A549 (cell line): ENCODE measurements at regions not wholly inside any gene's neighbourhood (a gene's known extent, or its start where the extent isn't known, plus 50 kb on each side); places are given as distances from the start of the nearest gene placed in this dataset.

Experiments
- ATAC-seq, 2 experiments: fragments of 200-7000 bp in 1 of 2; fragments of >200 bp in 1 of 2; cut with Nextera tagmentation in 1 of 2; cut with Tn5 transposase in 1 of 2; 3 replicates each; pipeline versions ENCODE4 v1.8.0 to v1.9.1; 2018 to 2020; ENCODE audit warnings: mild to moderate bottlenecking in 1 of 2, moderate library complexity in 1 of 2
- CTCF ChIA-PET: fragments of 300-600 bp; sonication (Branson Sonifier 250); formaldehyde crosslinking; extraction: SDS; loops from one replicate; lab custom pipeline; 2021; ENCODE audit warnings: antibody characterized with exemption, inconsistent platforms; lab: Yijun Ruan, JAX
- POLR2A ChIA-PET: fragments of 350-600 bp; formaldehyde crosslinking; extraction: SDS; loops from one replicate; lab custom pipeline; 2021; ENCODE audit warnings: antibody characterized with exemption, inconsistent platforms; lab: Yijun Ruan, JAX
- DNase-seq, 2 experiments: peaks; one replicate each; pipeline versions ENCODE4 v3.0.0 to v3.0.0-alpha.2; 2011 to 2016; ENCODE audit warnings: low read depth in 1 of 2, low spot score in 1 of 2
- FAIRE-seq: peaks from 2 replicates; lab custom pipeline; 2011; peaks lifted over from hg19 to GRCh38; lab: Jason Lieb, UNC
- H3K27ac ChIP-seq, 2 experiments: fragments of >200 bp; sonication (Bioruptor Twin); formaldehyde crosslinking; 3 replicates each; pipeline ENCODE4 v1.5.1; 2016 to 2017
- H3K4me1 ChIP-seq: fragments of >200 bp; sonication (Bioruptor Twin); formaldehyde crosslinking; 3 replicates; pipeline ENCODE4 v1.6.1; 2016
- H3K4me2 ChIP-seq: fragments of >200 bp; sonication (Bioruptor Twin); formaldehyde crosslinking; 3 replicates; pipeline ENCODE4 v1.6.1; 2016
- H3K4me3 ChIP-seq: fragments of >200 bp; sonication (Bioruptor Twin); formaldehyde crosslinking; 3 replicates; pipeline ENCODE4 v1.5.1; 2016
- H3K9me3 ChIP-seq: fragments of >200 bp; sonication (Bioruptor Twin); formaldehyde crosslinking; 3 replicates; pipeline ENCODE4 v1.6.1; 2016
- CBX8 ChIP-seq: fragments of 200-600 bp; sonication (generic); IDR thresholded peaks from 2 replicates; pipeline ENCODE4 v1.6.1; 2016
- CEBPB ChIP-seq, 2 experiments: fragments of >200 bp in 1 of 2; sonication (Bioruptor Twin) in 1 of 2; formaldehyde crosslinking in 1 of 2; IDR thresholded peaks; 2 replicates each; pipeline ENCODE4 v1.6.1; 2012 to 2016
- EHF ChIP-seq: fragments of 250-450 bp; sonication (Bioruptor Pico); IDR thresholded peaks from 2 replicates; pipeline ENCODE4 v1.5.0; 2020; ENCODE audit warnings: mild to moderate bottlenecking
- EHMT2 ChIP-seq: fragments of 200-600 bp; sonication (generic); IDR thresholded peaks from 2 replicates; pipeline ENCODE4 v1.6.1; 2016; ENCODE audit warnings: antibody characterized with exemption, low read depth, mild to moderate bottlenecking, moderate library complexity
- FOSL2 ChIP-seq, 2 experiments: fragments of 450-650 bp in 1 of 2; fragments of >200 bp in 1 of 2; sonication (Bioruptor Twin) in 1 of 2; formaldehyde crosslinking; IDR thresholded peaks; 2 replicates each; pipeline versions ENCODE4 v1.5.0 to v1.6.1; 2016 to 2020; ENCODE audit warnings: mild to moderate bottlenecking in 1 of 2, moderate library complexity in 1 of 2
- GATA3 ChIP-seq: IDR thresholded peaks from 2 replicates; pipeline ENCODE4 v1.6.1; 2012; ENCODE audit warnings: borderline replicate concordance
- HEYL ChIP-seq: fragments of 250-450 bp; sonication (Bioruptor Pico); IDR thresholded peaks from 2 replicates; pipeline ENCODE4 v1.8.0; 2021; ENCODE audit warnings: mild to moderate bottlenecking, moderate library complexity
- HOXA7 ChIP-seq: fragments of 250-450 bp; sonication (Bioruptor Pico); IDR thresholded peaks from 2 replicates; pipeline ENCODE4 v1.5.0; 2020; ENCODE audit warnings: mild to moderate bottlenecking, moderate library complexity
- HOXB13 ChIP-seq: fragments of 250-450 bp; sonication (Bioruptor Pico); IDR thresholded peaks from 2 replicates; pipeline ENCODE4 v1.5.0; 2020; ENCODE audit warnings: low read depth, mild to moderate bottlenecking, moderate library complexity
- MAFK ChIP-seq: fragments of 450-650 bp; IDR thresholded peaks from 2 replicates; pipeline ENCODE4 v1.6.1; 2014; ENCODE audit not compliant: partially characterized antibody
- NPAS2 ChIP-seq: fragments of 250-450 bp; sonication (Bioruptor Pico); IDR thresholded peaks from 2 replicates; pipeline ENCODE4 v1.8.0; 2022; ENCODE audit warnings: mild to moderate bottlenecking, moderate library complexity, borderline replicate concordance
- RAD21 ChIP-seq, 2 experiments: fragments of >200 bp in 1 of 2; sonication (Bioruptor Twin) in 1 of 2; formaldehyde crosslinking in 1 of 2; IDR thresholded peaks in 1 of 2; conservative IDR thresholded peaks in 1 of 2; 2 replicates in 1 of 2; 3 replicates in 1 of 2; pipeline ENCODE4 v1.6.1; 2012 to 2018; ENCODE audit warnings: inconsistent platforms in 1 of 2
- RNF2 ChIP-seq: fragments of 200-600 bp; sonication (generic); IDR thresholded peaks from 2 replicates; pipeline ENCODE4 v1.6.1; 2016; ENCODE audit warnings: low read depth, mild to moderate bottlenecking, antibody characterized with exemption, moderate library complexity, borderline replicate concordance
- TFCP2L1 ChIP-seq: fragments of 250-450 bp; sonication (Bioruptor Pico); IDR thresholded peaks from 2 replicates; pipeline ENCODE4 v1.5.0; 2021; ENCODE audit warnings: mild to moderate bottlenecking
- ZC3H11A ChIP-seq: fragments of 450-650 bp; IDR thresholded peaks from 2 replicates; pipeline ENCODE4 v1.6.1; 2014; ENCODE audit warnings: antibody characterized with exemption, mild to moderate bottlenecking
- WGBS: methylation state at CpG from one replicate; pipeline ENCODE4 v1.1.6; 2017; ENCODE audit errors: missing lambda C conversion rate; 5-methylcytosine and 5-hydroxymethylcytosine counted together
- TF ChIP-seq, protein P1 (sequence below): fragments of 250-450 bp; sonication (Bioruptor Pico); IDR thresholded peaks from 2 replicates; pipeline ENCODE4 v1.5.0; 2021; ENCODE audit warnings: mild to moderate bottlenecking, moderate library complexity, borderline replicate concordance
- TF ChIP-seq, protein P2 (sequence below): IDR thresholded peaks from 2 replicates; pipeline ENCODE4 v1.6.1; 2012
- TF ChIP-seq, protein P3 (sequence below): fragments of 250-450 bp; sonication (Bioruptor Pico); IDR thresholded peaks from 2 replicates; pipeline ENCODE4 v1.5.0; 2020; ENCODE audit warnings: low read depth, mild to moderate bottlenecking, moderate library complexity
- TF ChIP-seq, protein P4 (sequence below): fragments of 450-650 bp; IDR thresholded peaks from 2 replicates; pipeline ENCODE4 v1.6.1; 2014; ENCODE audit warnings: antibody characterized with exemption
- TF ChIP-seq, protein P5 (sequence below): fragments of >200 bp; sonication (Bioruptor Twin); formaldehyde crosslinking; IDR thresholded peaks from 2 replicates; pipeline ENCODE4 v1.6.1; 2016
- TF ChIP-seq, protein P6 (sequence below): fragments of >200 bp; sonication (Bioruptor Twin); formaldehyde crosslinking; IDR thresholded peaks from 3 replicates; pipeline ENCODE4 v1.5.1; 2016
- TF ChIP-seq, protein P7 (sequence below): IDR thresholded peaks from 2 replicates; pipeline ENCODE4 v1.6.1; 2012

DNA sequence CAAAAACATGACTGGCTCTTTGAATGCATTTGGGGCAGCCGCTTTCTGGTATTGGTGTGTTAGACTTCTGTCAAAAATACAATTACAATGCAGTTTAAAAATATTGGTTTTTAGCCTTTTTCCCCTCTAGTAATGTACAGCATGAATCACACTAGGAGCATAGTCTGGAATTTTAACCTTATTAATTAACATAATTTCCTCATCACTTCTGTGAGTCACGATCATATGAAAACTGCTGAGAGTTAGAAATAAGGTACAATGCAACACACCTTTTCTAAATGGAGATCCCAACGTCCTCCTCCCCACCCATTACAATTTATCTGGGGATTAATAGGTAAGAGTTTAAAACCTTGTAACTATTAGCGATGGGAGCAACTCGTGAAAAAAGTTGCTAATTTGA, 297.1 kb upstream of the RIMS1 start:
- CTCF ChIA-PET: no interaction called here
- DNase-seq (no peak), FAIRE-seq (no peak), ATAC-seq (no peak)
- H3K4me1 ChIP-seq: no peaks in the 10 kb centered on the region
- 43% methylated on average over 5 of the region's 5 CpGs for WGBS
- TF ChIP-seq EHMT2: no peak
- TF ChIP-seq CEBPB (IDR thresholded peaks at IDR 0.05): no peak
- TF ChIP-seq, protein P1, sequence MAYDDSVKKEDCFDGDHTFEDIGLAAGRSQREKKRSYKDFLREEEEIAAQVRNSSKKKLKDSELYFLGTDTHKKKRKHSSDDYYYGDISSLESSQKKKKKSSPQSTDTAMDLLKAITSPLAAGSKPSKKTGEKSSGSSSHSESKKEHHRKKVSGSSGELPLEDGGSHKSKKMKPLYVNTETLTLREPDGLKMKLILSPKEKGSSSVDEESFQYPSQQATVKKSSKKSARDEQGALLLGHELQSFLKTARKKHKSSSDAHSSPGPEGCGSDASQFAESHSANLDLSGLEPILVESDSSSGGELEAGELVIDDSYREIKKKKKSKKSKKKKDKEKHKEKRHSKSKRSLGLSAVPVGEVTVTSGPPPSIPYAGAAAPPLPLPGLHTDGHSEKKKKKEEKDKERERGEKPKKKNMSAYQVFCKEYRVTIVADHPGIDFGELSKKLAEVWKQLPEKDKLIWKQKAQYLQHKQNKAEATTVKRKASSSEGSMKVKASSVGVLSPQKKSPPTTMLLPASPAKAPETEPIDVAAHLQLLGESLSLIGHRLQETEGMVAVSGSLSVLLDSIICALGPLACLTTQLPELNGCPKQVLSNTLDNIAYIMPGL (CRISPR knock-in tag): no peak
- TF ChIP-seq, protein P2, sequence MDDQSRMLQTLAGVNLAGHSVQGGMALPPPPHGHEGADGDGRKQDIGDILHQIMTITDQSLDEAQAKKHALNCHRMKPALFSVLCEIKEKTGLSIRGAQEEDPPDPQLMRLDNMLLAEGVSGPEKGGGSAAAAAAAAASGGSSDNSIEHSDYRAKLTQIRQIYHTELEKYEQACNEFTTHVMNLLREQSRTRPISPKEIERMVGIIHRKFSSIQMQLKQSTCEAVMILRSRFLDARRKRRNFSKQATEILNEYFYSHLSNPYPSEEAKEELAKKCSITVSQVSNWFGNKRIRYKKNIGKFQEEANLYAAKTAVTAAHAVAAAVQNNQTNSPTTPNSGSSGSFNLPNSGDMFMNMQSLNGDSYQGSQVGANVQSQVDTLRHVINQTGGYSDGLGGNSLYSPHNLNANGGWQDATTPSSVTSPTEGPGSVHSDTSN: no peak
- TF ChIP-seq HOXB13: no peak
- no peak for TF ChIP-seq CBX8
- TF ChIP-seq RAD21 (conservative IDR thresholded peaks at IDR 0.05 in 1 of 2, IDR thresholded peaks at IDR 0.05 in 1 of 2): no peak
- TF ChIP-seq, all 56 proteins: peak for 0
- Histone ChIP-seq H3K27ac (no peak overlapping the region), H3K4me2 (no peak overlapping the region), H3K4me3 (no peak overlapping the region), H3K9me3 (no peaks in the 10 kb centered on the region)
- POLR2A ChIA-PET: no interaction called here

DNA sequence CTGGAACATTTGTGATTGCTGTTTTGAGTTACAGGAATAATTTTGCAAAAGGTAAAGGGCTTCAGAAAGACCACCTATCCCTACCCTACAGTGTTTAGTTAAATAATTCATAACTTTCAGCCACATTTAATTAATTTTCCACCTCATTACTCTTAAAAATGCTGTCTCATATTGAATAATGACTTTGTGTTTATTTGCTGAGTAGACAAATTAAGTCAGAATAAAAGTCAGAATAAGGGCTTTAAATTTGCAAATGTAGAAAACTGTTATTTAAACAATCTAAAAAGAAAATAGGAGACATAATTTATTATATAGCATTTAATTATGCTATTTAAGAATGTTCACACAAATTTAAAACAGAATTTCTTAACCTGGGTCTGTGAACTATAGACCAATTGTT, 293.7 kb upstream of the RIMS1 start:
- DNase-seq: no peak
- FAIRE-seq: no peak
- POLR2A ChIA-PET: no interaction called here
- no peak overlapping the region for H3K4me3 ChIP-seq
- no peak overlapping the region for H3K27ac ChIP-seq
- H3K9me3 ChIP-seq: no peaks in the 10 kb centered on the region
- no peak for TF ChIP-seq ZC3H11A
- no peak for TF ChIP-seq HEYL (CRISPR knock-in tag)
- peak; percentile 94 for TF ChIP-seq MAFK
- no peak for TF ChIP-seq EHMT2
- TF ChIP-seq, all 56 proteins: peak for 1
- CTCF ChIA-PET: no interaction called here
- no peaks in the 10 kb centered on the region for H3K4me1 ChIP-seq
- ATAC-seq: no peak
- H3K4me2 ChIP-seq: no peak overlapping the region

DNA sequence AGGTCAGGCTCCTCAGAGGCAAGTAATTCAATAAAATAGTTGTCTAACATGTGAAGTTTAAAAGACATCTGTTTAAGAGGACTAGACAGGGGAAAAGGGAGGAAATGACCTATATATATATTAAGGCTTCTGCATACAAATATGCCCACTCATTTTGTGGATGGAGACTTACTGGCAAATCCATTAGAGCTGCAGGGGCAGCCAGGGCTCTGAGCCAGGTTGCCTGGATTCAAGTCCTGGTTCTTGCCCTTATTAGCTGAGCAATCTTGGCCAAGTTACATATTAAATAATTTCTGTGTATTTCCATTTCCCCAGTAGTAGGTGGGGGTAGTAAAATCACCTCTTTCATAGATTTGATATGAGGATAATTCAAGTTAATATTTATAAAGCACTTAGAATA, 287.0 kb upstream of the RIMS1 start:
- no peak for TF ChIP-seq HOXA7 (CRISPR knock-in tag)
- no peak for TF ChIP-seq MAFK
- TF ChIP-seq, protein P3, sequence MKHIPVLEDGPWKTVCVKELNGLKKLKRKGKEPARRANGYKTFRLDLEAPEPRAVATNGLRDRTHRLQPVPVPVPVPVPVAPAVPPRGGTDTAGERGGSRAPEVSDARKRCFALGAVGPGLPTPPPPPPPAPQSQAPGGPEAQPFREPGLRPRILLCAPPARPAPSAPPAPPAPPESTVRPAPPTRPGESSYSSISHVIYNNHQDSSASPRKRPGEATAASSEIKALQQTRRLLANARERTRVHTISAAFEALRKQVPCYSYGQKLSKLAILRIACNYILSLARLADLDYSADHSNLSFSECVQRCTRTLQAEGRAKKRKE (CRISPR knock-in tag): no peak
- TF ChIP-seq GATA3: no peak
- no peak for TF ChIP-seq RNF2
- TF ChIP-seq, protein P4, sequence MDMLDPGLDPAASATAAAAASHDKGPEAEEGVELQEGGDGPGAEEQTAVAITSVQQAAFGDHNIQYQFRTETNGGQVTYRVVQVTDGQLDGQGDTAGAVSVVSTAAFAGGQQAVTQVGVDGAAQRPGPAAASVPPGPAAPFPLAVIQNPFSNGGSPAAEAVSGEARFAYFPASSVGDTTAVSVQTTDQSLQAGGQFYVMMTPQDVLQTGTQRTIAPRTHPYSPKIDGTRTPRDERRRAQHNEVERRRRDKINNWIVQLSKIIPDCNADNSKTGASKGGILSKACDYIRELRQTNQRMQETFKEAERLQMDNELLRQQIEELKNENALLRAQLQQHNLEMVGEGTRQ: no peak
- TF ChIP-seq EHF (CRISPR knock-in tag): no peak
- TF ChIP-seq, protein P5, sequence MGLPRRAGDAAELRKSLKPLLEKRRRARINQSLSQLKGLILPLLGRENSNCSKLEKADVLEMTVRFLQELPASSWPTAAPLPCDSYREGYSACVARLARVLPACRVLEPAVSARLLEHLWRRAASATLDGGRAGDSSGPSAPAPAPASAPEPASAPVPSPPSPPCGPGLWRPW: no peak
- TF ChIP-seq, protein P6, sequence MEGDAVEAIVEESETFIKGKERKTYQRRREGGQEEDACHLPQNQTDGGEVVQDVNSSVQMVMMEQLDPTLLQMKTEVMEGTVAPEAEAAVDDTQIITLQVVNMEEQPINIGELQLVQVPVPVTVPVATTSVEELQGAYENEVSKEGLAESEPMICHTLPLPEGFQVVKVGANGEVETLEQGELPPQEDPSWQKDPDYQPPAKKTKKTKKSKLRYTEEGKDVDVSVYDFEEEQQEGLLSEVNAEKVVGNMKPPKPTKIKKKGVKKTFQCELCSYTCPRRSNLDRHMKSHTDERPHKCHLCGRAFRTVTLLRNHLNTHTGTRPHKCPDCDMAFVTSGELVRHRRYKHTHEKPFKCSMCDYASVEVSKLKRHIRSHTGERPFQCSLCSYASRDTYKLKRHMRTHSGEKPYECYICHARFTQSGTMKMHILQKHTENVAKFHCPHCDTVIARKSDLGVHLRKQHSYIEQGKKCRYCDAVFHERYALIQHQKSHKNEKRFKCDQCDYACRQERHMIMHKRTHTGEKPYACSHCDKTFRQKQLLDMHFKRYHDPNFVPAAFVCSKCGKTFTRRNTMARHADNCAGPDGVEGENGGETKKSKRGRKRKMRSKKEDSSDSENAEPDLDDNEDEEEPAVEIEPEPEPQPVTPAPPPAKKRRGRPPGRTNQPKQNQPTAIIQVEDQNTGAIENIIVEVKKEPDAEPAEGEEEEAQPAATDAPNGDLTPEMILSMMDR: no peak
- TF ChIP-seq, protein P2: no peak
- no peak for TF ChIP-seq FOSL2 (IDR thresholded peaks at IDR 0.05)
- no peak for TF ChIP-seq FOSL2 (CRISPR knock-in tag; IDR thresholded peaks at IDR 0.05)
- no peak for TF ChIP-seq NPAS2 (CRISPR knock-in tag)
- TF ChIP-seq TFCP2L1 (CRISPR knock-in tag): no peak
- TF ChIP-seq, protein P7, sequence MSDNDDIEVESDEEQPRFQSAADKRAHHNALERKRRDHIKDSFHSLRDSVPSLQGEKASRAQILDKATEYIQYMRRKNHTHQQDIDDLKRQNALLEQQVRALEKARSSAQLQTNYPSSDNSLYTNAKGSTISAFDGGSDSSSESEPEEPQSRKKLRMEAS: no peak
- no peak for TF ChIP-seq HOXB13
- no peak for TF ChIP-seq CEBPB (IDR thresholded peaks at IDR 0.05)
- ChIA-PET POLR2A (no interaction called here), CTCF (interaction anchor here (1.3 kb wide), 1 partner anchor 23 kb away, joined by 5 read pairs; no protein-coding TSS in a partner anchor)
- H3K4me3 ChIP-seq: no peak overlapping the region
- FAIRE-seq (no peak), DNase-seq (no peak), ATAC-seq (no peak)
- no peaks in the 10 kb centered on the region for H3K4me1 ChIP-seq
- no peak overlapping the region for H3K27ac ChIP-seq
- H3K9me3 ChIP-seq: no peaks in the 10 kb centered on the region
- no peak overlapping the region for H3K4me2 ChIP-seq
